Peyer's patch (tissue), 4 donors: ENCODE measurements at regions not wholly inside any gene's neighbourhood (a gene's known extent, or its start where the extent isn't known, plus 50 kb on each side); places are given as distances from the start of the nearest gene placed in this dataset.

Experiments
- POLR2A ChIP-seq, 2 donors: fragments of 450-650 bp; IDR thresholded peaks; one replicate each; pipeline ENCODE4 v1.5.1; 2017; ENCODE audit warnings: antibody characterized with exemption in 2 of 2, mild to moderate bottlenecking in 2 of 2, moderate library complexity in 2 of 2
- TF ChIP-seq, protein P1 (sequence below), 6 experiments: fragments of 450-650 bp in 4 of 6; fragments of 200-600 bp in 2 of 6; sonication (generic) in 1 of 6; IDR thresholded peaks; one replicate each; pipeline ENCODE4 v1.5.1; 2017 to 2019; ENCODE audit warnings: antibody characterized with exemption in 6 of 6, mild to moderate bottlenecking in 3 of 6, moderate library complexity in 1 of 6

DNA sequence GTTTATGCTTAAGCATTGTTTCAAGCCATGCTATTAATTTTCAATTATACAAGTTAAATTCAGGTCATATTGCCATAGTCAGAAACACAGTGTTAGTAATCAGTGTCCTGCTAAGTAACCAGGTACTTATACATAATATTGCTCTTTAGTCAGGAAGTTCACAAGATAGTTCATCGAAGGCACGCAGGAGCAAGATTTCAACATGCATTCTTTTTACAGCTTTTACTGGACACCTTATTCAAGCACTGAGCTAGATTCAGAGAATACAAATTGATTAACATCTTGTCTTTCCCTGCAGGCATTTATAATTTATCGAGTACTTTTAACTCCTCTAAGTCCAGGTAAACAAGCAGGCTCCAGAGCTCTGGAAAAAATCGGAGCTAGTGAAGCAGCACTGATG is 202.3 kb upstream of the BRINP3 start:
- TF ChIP-seq, protein P1, sequence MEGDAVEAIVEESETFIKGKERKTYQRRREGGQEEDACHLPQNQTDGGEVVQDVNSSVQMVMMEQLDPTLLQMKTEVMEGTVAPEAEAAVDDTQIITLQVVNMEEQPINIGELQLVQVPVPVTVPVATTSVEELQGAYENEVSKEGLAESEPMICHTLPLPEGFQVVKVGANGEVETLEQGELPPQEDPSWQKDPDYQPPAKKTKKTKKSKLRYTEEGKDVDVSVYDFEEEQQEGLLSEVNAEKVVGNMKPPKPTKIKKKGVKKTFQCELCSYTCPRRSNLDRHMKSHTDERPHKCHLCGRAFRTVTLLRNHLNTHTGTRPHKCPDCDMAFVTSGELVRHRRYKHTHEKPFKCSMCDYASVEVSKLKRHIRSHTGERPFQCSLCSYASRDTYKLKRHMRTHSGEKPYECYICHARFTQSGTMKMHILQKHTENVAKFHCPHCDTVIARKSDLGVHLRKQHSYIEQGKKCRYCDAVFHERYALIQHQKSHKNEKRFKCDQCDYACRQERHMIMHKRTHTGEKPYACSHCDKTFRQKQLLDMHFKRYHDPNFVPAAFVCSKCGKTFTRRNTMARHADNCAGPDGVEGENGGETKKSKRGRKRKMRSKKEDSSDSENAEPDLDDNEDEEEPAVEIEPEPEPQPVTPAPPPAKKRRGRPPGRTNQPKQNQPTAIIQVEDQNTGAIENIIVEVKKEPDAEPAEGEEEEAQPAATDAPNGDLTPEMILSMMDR (IDR thresholded peaks at IDR 0.05): no peak
- TF ChIP-seq POLR2A (IDR thresholded peaks at IDR 0.05): no peak
